Nephron progenitor cell (in vitro differentiated cells): ENCODE measurements at regions not wholly inside any gene's neighbourhood (a gene's known extent, or its start where the extent isn't known, plus 50 kb on each side); places are given as distances from the start of the nearest gene placed in this dataset.
"Not testable (repeated sequence)": the region's sequence is repeated elsewhere in the genome, so short reads cannot be mapped to it uniquely, and the experiment has no call there.

Experiments
- DNase-seq: peaks from one replicate; pipeline ENCODE4 v3.0.0; 2021
- H3K27ac Mint-ChIP-seq: 2 replicates; pipeline ENCODE4 v1.8.0; 2021; ENCODE audit warnings: mild to moderate bottlenecking, moderate library complexity, mixed read lengths
- H3K27me3 Mint-ChIP-seq: 2 replicates; pipeline ENCODE4 v1.8.0; 2021; ENCODE audit warnings: mild to moderate bottlenecking, low read depth, mixed read lengths; ENCODE audit not compliant: poor library complexity
- H3K36me3 Mint-ChIP-seq: 2 replicates; pipeline ENCODE4 v1.8.0; 2021; ENCODE audit warnings: low read depth, mixed read lengths
- H3K4me1 Mint-ChIP-seq: 2 replicates; pipeline ENCODE4 v1.8.0; 2021; ENCODE audit warnings: mixed read lengths
- H3K4me3 Mint-ChIP-seq: 2 replicates; pipeline ENCODE4 v1.8.0; 2021; ENCODE audit warnings: mild to moderate bottlenecking, moderate library complexity, mixed read lengths
- H3K9me3 Mint-ChIP-seq: 2 replicates; pipeline ENCODE4 v1.8.0; 2021; ENCODE audit warnings: mild to moderate bottlenecking, moderate library complexity, mixed read lengths

- H3K9me3 Mint-ChIP-seq, H3K27ac Mint-ChIP-seq, H3K36me3 Mint-ChIP-seq, H3K4me1 Mint-ChIP-seq, H3K4me3 Mint-ChIP-seq, H3K27me3 Mint-ChIP-seq, DNase-seq: not testable (repeated sequence)
Measured at GRCh38 chr10:46645110-46645509, 66.2 kb downstream of the SYT15 start.

DNA sequence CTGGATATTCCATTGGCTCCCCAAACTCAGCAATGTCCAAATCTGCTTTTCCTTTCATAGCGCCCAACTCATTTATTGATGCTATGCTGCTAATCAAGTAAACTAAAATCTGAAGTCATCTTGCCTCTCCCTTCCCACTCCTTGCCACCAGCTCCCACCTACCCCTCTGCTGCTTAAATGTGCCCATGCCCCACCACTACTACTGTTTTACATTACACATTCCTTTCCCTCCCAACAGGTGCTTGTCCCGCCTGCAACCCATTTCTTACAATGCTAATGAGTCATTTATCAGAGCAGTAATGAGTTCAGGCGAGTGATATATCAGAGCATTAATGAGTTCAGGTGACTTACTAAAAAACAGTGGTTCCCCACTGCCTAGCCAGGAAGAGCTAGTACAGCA lies 67.2 kb downstream of the SYT15 start:
- H3K36me3 Mint-ChIP-seq, H3K27ac Mint-ChIP-seq, H3K9me3 Mint-ChIP-seq, H3K4me3 Mint-ChIP-seq, DNase-seq, H3K27me3 Mint-ChIP-seq, H3K4me1 Mint-ChIP-seq: not testable (repeated sequence)

GRCh38 chr10:46650967-46651366 lies 72.0 kb downstream of the SYT15 start:
- DNase-seq, H3K27me3 Mint-ChIP-seq, H3K27ac Mint-ChIP-seq, H3K4me3 Mint-ChIP-seq, H3K36me3 Mint-ChIP-seq, H3K9me3 Mint-ChIP-seq, H3K4me1 Mint-ChIP-seq: not testable (repeated sequence)

GRCh38 chr10:46657437-46657836 lies 78.5 kb downstream of the SYT15 start:
- not testable (repeated sequence) for H3K4me3 Mint-ChIP-seq, H3K9me3 Mint-ChIP-seq, H3K27me3 Mint-ChIP-seq, H3K27ac Mint-ChIP-seq, H3K4me1 Mint-ChIP-seq, DNase-seq, H3K36me3 Mint-ChIP-seq

DNA sequence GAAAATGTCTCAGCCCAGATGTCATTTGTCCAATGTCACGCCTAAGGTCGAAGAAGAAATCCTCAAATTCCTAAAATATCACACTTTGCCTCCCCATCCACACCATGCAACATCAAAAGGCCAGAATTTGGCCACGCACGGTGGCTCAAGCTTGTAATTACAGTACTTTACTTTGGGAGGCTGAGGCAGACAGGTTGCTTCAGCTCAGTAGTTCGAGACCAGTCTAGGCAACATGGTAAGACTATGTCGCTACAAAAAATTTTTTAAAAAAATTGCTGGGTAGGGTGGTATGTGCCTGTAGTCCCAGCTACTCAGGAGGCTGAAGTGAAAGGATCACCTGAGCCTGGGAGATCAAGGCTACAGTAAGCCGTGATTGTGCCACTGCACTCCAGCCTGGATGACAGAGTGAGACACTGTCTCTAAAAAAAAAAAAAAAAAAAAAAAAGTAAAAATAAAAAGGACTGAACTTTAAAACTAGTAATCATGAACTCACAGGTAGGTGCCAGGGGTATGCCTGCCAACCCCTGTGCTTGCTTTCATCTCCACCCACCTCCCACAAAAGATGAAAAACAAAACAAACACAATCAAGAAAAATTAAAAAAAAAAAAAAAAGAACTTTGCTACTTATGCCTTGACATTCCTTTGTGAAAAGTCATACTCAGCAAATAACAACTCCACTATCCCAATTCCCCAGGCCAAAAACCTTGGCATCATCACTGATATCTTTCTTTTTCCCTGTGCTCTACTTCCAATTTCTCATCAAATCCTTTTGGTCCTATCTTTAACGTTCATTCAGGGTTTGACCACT lies 81.3 kb downstream of the SYT15 start:
- H3K4me3 Mint-ChIP-seq, H3K9me3 Mint-ChIP-seq, H3K27ac Mint-ChIP-seq, H3K27me3 Mint-ChIP-seq, H3K4me1 Mint-ChIP-seq, DNase-seq, H3K36me3 Mint-ChIP-seq: not testable (repeated sequence)

DNA sequence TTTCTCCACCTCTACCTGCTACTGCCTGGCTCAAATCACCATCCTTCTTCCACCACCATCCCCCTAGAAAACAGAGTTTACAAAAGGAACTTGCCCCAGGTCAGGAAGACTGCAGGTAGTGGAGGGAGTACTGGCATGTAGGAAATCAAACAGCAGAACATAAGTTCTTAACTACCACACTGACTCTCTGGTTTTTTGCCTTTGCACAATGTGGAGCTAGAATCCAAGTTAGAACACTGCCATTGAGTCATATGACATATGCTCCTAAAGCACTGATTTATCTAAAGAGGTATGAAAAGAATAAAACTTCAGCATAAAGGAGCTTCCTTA lies 81.9 kb downstream of the SYT15 start:
- not testable (repeated sequence) for H3K4me1 Mint-ChIP-seq, H3K27ac Mint-ChIP-seq, DNase-seq, H3K27me3 Mint-ChIP-seq, H3K4me3 Mint-ChIP-seq, H3K9me3 Mint-ChIP-seq, H3K36me3 Mint-ChIP-seq

DNA sequence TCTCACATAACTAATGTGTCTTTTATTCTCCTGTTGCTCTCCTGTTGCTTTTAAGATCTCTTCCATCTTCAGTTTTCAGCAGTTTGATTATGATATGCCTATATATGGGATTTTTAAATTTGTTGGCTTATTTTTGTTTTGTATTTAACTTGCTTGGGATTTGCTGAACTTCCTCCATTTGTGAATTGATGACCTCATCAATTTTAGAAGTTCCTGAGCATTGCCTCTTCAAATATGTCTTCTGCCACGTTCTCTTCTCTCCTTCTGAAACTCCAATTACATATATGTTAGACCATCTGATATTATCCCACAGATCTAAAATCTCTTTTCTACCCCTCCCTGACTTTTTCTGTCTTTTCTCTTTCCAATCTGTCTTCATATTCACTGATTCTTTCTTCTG lies 86.6 kb downstream of the SYT15 start:
- H3K4me1 Mint-ChIP-seq, H3K4me3 Mint-ChIP-seq, H3K27ac Mint-ChIP-seq, H3K9me3 Mint-ChIP-seq, H3K36me3 Mint-ChIP-seq, DNase-seq, H3K27me3 Mint-ChIP-seq: not testable (repeated sequence)

GRCh38 chr10:46668357-46668997 lies 89.5 kb downstream of the SYT15 start:
- H3K27me3 Mint-ChIP-seq, H3K4me1 Mint-ChIP-seq: not testable (repeated sequence)

DNA sequence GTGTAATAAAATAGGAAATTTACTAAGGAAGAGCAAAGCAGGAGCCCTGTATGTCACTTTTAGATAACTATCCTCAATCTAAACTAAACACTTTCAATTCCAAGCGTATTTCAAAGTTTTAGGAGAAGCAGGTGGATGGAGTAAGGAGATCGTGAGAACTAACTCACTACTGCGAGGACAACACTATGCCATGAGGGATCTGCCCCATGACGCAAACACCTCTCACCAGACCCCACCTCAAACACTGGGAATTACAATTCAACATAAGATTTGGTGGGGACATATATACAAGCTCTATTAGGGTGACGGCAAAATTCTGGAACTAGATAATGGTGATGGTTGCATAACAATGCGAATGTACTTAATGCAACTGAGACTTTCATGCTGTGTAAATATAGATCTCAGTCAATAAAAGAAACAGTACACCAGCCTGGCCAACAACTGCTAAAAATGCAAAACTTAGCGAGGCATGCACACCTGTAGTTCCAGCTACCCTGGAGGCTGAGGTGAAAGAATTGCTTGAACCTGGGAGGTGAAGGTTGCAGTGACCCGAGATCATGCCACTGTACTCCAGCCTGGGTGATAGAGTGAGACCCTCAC lies 99.0 kb downstream of the SYT15 start:
- H3K27ac Mint-ChIP-seq, H3K36me3 Mint-ChIP-seq, H3K4me1 Mint-ChIP-seq, DNase-seq, H3K4me3 Mint-ChIP-seq, H3K27me3 Mint-ChIP-seq, H3K9me3 Mint-ChIP-seq: not testable (repeated sequence)

More at GRCh38 chr10:46668357-46668997, 89.5 kb downstream of the SYT15 start:
- not testable (repeated sequence) for H3K4me3 Mint-ChIP-seq, H3K36me3 Mint-ChIP-seq, H3K9me3 Mint-ChIP-seq, H3K27ac Mint-ChIP-seq, DNase-seq

DNA sequence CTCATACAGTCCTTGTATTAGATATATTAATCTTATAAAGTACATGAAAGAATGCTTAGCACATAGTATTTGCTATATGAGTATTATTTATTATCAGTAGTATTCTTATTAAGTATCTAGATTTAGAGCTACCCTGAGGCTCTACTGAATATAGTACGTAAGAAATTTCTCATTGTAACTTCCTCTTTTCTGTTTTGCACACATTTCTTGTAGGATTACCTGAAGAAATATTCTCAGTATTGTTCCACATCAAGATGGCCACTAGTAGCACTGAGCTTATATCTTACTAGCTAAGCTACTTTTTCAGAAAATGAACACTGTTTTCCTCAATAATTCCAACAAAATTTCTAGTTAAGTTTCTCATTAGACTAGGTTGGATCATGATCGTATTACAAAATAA lies 112.5 kb downstream of the SYT15 start:
- H3K27me3 Mint-ChIP-seq, H3K4me3 Mint-ChIP-seq, H3K9me3 Mint-ChIP-seq, H3K36me3 Mint-ChIP-seq, H3K27ac Mint-ChIP-seq, DNase-seq, H3K4me1 Mint-ChIP-seq: not testable (repeated sequence)

DNA sequence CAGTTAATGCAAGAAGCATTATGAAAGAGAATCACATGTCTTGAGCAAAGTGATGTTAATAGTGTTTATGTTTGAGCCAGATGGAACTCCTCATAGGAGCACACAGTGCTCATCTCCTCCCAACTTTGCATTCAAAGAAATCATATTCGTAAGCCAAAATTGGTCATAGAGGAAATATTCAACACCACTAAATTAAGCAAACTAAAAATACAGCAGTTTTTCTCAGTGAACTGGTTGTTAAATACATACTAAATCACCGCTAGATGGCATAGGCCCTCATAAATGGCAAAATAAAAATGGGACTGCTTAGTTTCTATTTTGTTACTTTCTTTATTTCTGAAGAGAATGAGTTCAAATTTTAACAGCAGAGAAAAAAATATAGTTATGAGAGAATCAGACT lies 114.3 kb downstream of the SYT15 start:
- H3K27ac Mint-ChIP-seq, H3K9me3 Mint-ChIP-seq, H3K4me3 Mint-ChIP-seq, H3K4me1 Mint-ChIP-seq, H3K27me3 Mint-ChIP-seq, DNase-seq, H3K36me3 Mint-ChIP-seq: not testable (repeated sequence)

- H3K27me3 Mint-ChIP-seq, H3K9me3 Mint-ChIP-seq, H3K4me3 Mint-ChIP-seq, H3K36me3 Mint-ChIP-seq, DNase-seq, H3K4me1 Mint-ChIP-seq, H3K27ac Mint-ChIP-seq: not testable (repeated sequence)
Measured at GRCh38 chr10:46717264-46717663, 138.3 kb downstream of the SYT15 start.

GRCh38 chr10:46718014-46718413 lies 139.1 kb downstream of the SYT15 start:
- not testable (repeated sequence) for H3K4me3 Mint-ChIP-seq, DNase-seq, H3K4me1 Mint-ChIP-seq, H3K27ac Mint-ChIP-seq, H3K36me3 Mint-ChIP-seq, H3K27me3 Mint-ChIP-seq, H3K9me3 Mint-ChIP-seq
